Upper lobe of right lung (tissue), 1 donor: ENCODE measurements at regions not wholly inside any gene's neighbourhood (a gene's known extent, or its start where the extent isn't known, plus 50 kb on each side); places are given as distances from the start of the nearest gene placed in this dataset.

ENCODE experiments used
- ATAC-seq: fragments of 200-7000 bp; cut with Tn5 transposase; one replicate; pipeline ENCODE4 v1.9.1; 2020; ENCODE audit warnings: mild to moderate bottlenecking, moderate library complexity
- DNase-seq: peaks from one replicate; pipeline ENCODE4 v3.0.0-alpha.2; 2020
- H3K27ac ChIP-seq: fragments of 200-600 bp; one replicate; pipeline ENCODE4 v1.8.0; 2022
- H3K27me3 ChIP-seq: fragments of 200-600 bp; one replicate; pipeline ENCODE4 v1.8.0; 2022; ENCODE audit warnings: mild to moderate bottlenecking
- H3K36me3 ChIP-seq: fragments of 200-600 bp; one replicate; pipeline ENCODE4 v1.8.0; 2022
- H3K4me1 ChIP-seq: fragments of 200-600 bp; one replicate; pipeline ENCODE4 v1.8.0; 2022
- H3K4me3 ChIP-seq: fragments of 200-600 bp; one replicate; pipeline ENCODE4 v1.8.0; 2022; ENCODE audit warnings: mild to moderate bottlenecking
- H3K9me3 ChIP-seq: fragments of 200-600 bp; one replicate; pipeline ENCODE4 v1.8.0; 2022
- intact Hi-C: fragments of 100-400 bp; cut with DNase I; formaldehyde crosslinking; loops from one replicate; pipeline ENCODE4 v1.11.0; 2022
- TF ChIP-seq, protein P1 (sequence below): fragments of 200-600 bp; IDR thresholded peaks from one replicate; pipeline ENCODE4 v1.8.0; 2022; ENCODE audit warnings: antibody characterized with exemption
- donor health status: DM: no; HTN: yes; CAD: no; lungs with severe emphysema.

- ATAC-seq (no peak), DNase-seq (no peak)
- intact Hi-C loops = no loop called here
- TF ChIP-seq, protein P1, sequence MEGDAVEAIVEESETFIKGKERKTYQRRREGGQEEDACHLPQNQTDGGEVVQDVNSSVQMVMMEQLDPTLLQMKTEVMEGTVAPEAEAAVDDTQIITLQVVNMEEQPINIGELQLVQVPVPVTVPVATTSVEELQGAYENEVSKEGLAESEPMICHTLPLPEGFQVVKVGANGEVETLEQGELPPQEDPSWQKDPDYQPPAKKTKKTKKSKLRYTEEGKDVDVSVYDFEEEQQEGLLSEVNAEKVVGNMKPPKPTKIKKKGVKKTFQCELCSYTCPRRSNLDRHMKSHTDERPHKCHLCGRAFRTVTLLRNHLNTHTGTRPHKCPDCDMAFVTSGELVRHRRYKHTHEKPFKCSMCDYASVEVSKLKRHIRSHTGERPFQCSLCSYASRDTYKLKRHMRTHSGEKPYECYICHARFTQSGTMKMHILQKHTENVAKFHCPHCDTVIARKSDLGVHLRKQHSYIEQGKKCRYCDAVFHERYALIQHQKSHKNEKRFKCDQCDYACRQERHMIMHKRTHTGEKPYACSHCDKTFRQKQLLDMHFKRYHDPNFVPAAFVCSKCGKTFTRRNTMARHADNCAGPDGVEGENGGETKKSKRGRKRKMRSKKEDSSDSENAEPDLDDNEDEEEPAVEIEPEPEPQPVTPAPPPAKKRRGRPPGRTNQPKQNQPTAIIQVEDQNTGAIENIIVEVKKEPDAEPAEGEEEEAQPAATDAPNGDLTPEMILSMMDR = no peak
- Histone ChIP-seq H3K9me3 (no peaks in the 10 kb centered on the region), H3K36me3 (no peaks in the 10 kb centered on the region), H3K4me1 (no peaks in the 10 kb centered on the region), H3K27ac (no peak overlapping the region), H3K27me3 (no peaks in the 10 kb centered on the region), H3K4me3 (no peak overlapping the region)
These were observed 169.9 kb upstream of the ATP6AP2 start for GRCh38 chrX:40410859-40411258.

GRCh38 chrX:40406330-40406859, 174.4 kb upstream of the ATP6AP2 start:
- Histone ChIP-seq H3K27me3 (no peaks in the 10 kb centered on the region), H3K4me1 (no peaks in the 10 kb centered on the region), H3K9me3 (no peaks in the 10 kb centered on the region), H3K4me3 (no peak overlapping the region), H3K36me3 (no peaks in the 10 kb centered on the region), H3K27ac (no peak overlapping the region)
- intact Hi-C loops = no loop called here
- ATAC-seq = peak; percentile 17
- TF ChIP-seq, protein P1 = no peak
- no peak for DNase-seq

DNA sequence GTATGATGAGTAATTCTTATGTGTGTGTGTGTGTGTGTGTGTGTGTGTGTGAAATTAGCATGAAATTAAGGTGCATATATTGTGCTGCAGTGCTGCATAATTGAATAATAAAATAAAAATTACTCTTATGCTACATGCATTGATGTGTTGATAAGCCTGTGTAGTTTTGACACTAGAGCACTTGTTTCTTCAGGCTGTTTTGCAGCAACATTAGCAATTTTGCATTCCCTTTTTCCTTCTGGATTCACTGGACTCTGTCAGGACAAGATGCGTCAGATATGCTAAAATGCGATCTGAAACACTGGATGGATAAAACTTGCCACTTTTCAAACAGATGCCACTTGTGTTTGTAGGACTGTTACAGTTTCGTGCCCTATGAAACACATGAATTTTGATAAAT, 175.4 kb upstream of the ATP6AP2 start:
- Histone ChIP-seq H3K27me3 (no peaks in the 10 kb centered on the region), H3K4me3 (no peak overlapping the region), H3K9me3 (no peaks in the 10 kb centered on the region), H3K4me1 (no peaks in the 10 kb centered on the region), H3K36me3 (no peaks in the 10 kb centered on the region), H3K27ac (no peak overlapping the region)
- DNase-seq (no peak), ATAC-seq (no peak)
- intact Hi-C loops = no loop called here
- TF ChIP-seq, protein P1 = no peak

- Histone ChIP-seq H3K4me3 (no peak overlapping the region), H3K27me3 (no peaks in the 10 kb centered on the region), H3K36me3 (no peaks in the 10 kb centered on the region), H3K27ac (no peak overlapping the region), H3K4me1 (no peaks in the 10 kb centered on the region), H3K9me3 (no peaks in the 10 kb centered on the region)
- TF ChIP-seq, protein P1 = no peak
- no peak for DNase-seq
- ATAC-seq = no peak
- intact Hi-C loops = no loop called here
These were observed 177.0 kb upstream of the ATP6AP2 start for GRCh38 chrX:40403757-40404156.

GRCh38 chrX:40402831-40403533, 177.8 kb upstream of the ATP6AP2 start:
- intact Hi-C loops = no loop called here

More at GRCh38 chrX:40402831-40403533, 177.8 kb upstream of the ATP6AP2 start:
- ATAC-seq = peak; percentile 66
- no peak for DNase-seq
- Histone ChIP-seq H3K9me3 (no peaks in the 10 kb centered on the region), H3K4me3 (no peak overlapping the region), H3K27me3 (no peaks in the 10 kb centered on the region), H3K36me3 (no peaks in the 10 kb centered on the region), H3K27ac (no peak overlapping the region), H3K4me1 (no peaks in the 10 kb centered on the region)
- TF ChIP-seq, protein P1 = no peak
